ENCODE measurements at regions not wholly inside any gene's neighbourhood (a gene's known extent, or its start where the extent isn't known, plus 50 kb on each side); places are given as distances from the start of the nearest gene placed in this dataset.
A peak's percentile ranks its signal among the peaks of the same experiment; 100 is the strongest.

DNA sequence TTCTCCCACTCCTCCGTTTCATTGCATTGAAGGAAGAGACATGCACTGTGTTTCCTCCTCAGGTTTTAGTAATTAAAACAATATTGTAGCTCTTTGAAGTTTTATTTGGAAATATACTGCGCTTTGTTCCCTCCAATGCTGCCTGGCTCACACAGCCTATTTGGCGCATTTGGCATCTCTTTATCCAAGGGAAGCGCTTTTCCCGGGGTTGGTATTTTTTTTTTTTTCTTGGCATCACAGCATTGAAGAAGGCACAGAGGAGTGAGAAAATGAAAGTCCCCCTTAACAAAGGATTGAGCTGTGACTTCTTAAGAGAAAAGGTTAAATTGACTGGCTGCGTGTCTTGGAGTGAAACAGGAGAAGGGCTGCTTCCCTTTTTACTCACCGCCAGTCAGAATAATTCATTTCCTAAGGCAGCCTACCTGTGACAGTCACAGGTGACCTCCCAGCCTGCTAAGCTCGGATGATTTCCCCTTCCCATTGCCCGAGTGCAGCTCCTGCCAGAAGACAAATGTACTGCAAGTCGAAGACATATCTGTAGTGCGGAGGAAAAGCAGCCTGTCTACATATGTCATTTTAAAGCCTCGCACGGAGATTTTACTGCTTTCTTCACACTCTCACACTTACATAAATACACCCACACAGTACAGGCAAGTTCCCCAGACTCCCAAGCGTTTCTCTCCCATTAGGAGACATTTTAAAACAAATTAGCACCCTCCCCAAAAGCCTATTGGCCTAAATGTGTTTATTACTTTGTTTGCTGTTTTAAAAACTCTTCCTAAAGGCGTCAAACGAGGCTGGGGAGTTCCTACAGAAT, 665.5 kb upstream of the ZNF608 start:
- DNase-seq (ENCODE audit: low read depth), result peak; percentile 65
- H3K4me3 ChIP-seq (ENCODE audit: low read depth, low read length), result no peak overlapping the region
- TF ChIP-seq, protein P1, sequence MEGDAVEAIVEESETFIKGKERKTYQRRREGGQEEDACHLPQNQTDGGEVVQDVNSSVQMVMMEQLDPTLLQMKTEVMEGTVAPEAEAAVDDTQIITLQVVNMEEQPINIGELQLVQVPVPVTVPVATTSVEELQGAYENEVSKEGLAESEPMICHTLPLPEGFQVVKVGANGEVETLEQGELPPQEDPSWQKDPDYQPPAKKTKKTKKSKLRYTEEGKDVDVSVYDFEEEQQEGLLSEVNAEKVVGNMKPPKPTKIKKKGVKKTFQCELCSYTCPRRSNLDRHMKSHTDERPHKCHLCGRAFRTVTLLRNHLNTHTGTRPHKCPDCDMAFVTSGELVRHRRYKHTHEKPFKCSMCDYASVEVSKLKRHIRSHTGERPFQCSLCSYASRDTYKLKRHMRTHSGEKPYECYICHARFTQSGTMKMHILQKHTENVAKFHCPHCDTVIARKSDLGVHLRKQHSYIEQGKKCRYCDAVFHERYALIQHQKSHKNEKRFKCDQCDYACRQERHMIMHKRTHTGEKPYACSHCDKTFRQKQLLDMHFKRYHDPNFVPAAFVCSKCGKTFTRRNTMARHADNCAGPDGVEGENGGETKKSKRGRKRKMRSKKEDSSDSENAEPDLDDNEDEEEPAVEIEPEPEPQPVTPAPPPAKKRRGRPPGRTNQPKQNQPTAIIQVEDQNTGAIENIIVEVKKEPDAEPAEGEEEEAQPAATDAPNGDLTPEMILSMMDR (IDR thresholded peaks at IDR 0.05; ENCODE audit: insufficient read depth, low read depth, low read length), result no peak

DNA sequence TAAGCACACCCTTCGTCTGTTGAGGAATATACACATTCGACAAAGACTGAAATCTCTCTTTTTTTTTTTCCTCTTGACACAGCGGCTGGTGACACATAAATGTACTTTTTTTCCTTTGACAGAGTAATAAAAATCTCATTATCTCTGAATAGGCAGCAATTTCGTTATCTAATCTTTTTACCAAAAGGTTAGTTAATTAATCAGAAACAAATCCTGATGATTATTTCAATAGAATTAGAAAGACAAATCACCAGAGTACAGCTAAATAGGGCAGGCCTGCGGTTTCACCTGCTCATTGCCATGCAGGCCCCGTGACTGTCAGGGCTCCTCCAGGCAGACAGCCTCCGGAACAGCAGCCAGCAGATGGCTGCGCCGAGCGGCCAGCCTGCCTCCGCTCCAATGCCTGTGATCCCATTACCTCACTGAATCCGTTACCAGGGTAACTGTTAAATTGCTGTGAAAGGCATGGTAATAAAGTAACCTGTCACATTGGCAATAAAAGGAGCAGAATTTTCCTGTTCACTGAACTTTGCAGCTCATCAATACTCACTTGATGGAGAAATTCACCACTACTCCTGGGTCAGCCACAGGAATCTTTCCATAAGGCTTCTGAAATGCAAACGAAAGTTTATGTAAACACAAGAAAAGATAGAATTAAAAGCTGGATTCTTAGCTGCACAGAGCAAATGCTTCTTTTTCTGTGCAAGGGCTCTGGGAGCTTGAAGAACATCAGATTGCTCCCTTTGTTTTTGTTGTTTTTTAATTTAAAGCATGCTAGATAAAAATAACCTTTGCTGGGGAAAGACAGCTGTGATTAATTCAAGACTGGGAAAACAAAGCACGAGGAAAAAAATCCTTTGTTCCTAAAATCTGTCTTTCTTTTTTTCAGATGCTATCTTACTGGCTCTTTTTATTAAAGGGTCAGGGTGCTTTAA, 666.4 kb upstream of the ZNF608 start:
- H3K4me3 ChIP-seq (ENCODE audit: low read depth, low read length), result no peak overlapping the region
- TF ChIP-seq, protein P1 (IDR thresholded peaks at IDR 0.05; ENCODE audit: insufficient read depth, low read depth, low read length), result peak; percentile 48
- DNase-seq (ENCODE audit: low read depth), result peak; percentile 93

DNA sequence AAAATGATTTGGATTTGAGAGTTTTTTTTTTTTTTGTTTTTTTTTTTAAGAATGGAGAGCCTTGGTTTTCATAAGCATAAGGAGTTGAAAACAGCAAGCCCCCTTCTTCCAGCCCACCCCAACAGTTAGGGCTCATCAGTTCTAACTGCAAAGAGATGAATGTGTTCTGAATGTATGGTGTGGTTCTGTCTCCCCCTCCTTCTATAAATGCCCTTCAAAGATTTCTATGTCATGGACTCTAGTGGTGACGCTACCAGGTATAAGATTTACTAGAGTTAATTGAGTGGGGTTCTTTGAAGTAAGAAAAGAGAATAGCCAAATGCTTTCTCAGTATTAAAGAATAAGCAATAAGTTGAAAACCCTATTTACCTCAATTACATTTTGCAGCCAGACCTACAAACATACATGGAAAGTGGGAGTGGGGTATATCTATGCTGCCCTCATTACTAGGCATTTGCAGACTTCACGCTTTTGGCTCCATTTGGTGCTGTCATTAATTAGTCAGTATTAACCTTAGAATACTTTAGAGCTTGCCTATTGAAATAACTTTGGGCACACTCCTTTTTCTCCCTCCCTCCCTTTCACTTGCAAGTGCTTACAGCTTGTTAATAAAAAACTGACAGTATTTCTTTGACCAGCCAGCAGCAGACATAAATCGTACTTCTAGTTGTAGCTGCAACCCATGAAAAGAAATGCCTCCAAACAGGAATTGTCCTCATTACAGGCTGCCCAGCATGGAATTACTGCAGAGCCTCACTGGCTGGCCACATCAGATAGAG, 667.2 kb upstream of the ZNF608 start:
- TF ChIP-seq, protein P1 (IDR thresholded peaks at IDR 0.05; ENCODE audit: insufficient read depth, low read depth, low read length), result no peak
- no peak overlapping the region for H3K4me3 ChIP-seq (ENCODE audit: low read depth, low read length)
- DNase-seq (ENCODE audit: low read depth), result no peak

- TF ChIP-seq, protein P1 (IDR thresholded peaks at IDR 0.05; ENCODE audit: insufficient read depth, low read depth, low read length), result no peak
- H3K4me3 ChIP-seq (ENCODE audit: low read depth, low read length), result no peak overlapping the region
- no peak for DNase-seq (ENCODE audit: low read depth)
Observed at GRCh38 chr5:125415126-125415525, 668.7 kb upstream of the ZNF608 start.

DNA sequence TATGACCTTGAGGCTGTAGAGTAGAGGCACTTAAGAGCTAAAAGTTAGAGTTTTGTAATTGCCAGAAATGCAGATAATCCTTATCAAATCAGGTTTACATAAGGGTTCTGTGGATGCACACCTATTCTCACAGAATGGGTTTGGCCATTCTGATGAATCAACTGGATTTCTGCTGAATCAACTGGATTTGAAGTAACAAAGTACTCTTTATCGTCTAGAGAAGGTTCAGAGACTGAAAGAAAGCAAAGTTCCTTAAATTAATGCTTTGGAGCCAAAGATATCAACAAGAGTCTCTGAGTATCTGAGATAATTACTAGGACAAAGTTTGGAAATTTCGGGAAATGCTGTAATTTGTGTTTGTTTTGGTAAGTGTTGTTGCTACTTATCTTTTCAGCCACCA, 669.6 kb upstream of the ZNF608 start:
- TF ChIP-seq, protein P1 (IDR thresholded peaks at IDR 0.05; ENCODE audit: insufficient read depth, low read depth, low read length), result no peak
- H3K4me3 ChIP-seq (ENCODE audit: low read depth, low read length), result no peak overlapping the region
- no peak for DNase-seq (ENCODE audit: low read depth)

DNA sequence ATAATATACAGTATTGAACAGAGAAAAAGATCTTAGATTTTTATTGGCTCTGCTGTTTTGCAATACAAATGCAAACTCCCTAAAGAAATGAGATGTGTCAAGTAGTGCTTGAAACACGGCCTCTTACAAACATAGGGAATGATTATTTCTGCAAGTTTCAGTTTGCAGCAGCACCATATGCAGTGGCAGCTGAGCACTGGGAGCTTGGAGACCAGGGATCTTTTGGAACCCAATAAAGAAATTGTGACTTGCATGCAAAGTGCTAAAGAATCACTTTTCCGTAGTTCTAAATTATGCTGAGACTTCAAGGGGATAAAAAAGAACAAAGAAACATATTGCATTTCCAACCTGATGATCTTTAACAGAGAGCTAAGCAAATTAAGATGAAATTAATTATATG, 674.6 kb upstream of the ZNF608 start:
- no peak for DNase-seq (ENCODE audit: low read depth)
- H3K4me3 ChIP-seq (ENCODE audit: low read depth, low read length), result no peak overlapping the region
- TF ChIP-seq, protein P1 (IDR thresholded peaks at IDR 0.05; ENCODE audit: insufficient read depth, low read depth, low read length), result no peak

Data from fibroblast of villous mesenchyme (primary cell).